22Rv1 (cell line): ENCODE measurements at regions not wholly inside any gene's neighbourhood (a gene's known extent, or its start where the extent isn't known, plus 50 kb on each side); places are given as distances from the start of the nearest gene placed in this dataset.

Experiments
- CTCF ChIP-seq: fragments of 450-650 bp; IDR thresholded peaks from 2 replicates; pipeline ENCODE4 v1.5.1; 2017; ENCODE audit warnings: mild to moderate bottlenecking
- ZFX ChIP-seq: fragments of 450-650 bp; IDR thresholded peaks from 2 replicates; pipeline ENCODE4 v1.6.1; 2017; ENCODE audit warnings: antibody characterized with exemption, borderline replicate concordance

GRCh38 chr5:125888358-125888757 lies 534.9 kb upstream of the GRAMD2B start:
- no peak for TF ChIP-seq CTCF
- no peak for TF ChIP-seq ZFX
